GM19240 (cell line): ENCODE measurements at regions not wholly inside any gene's neighbourhood (a gene's known extent, or its start where the extent isn't known, plus 50 kb on each side); places are given as distances from the start of the nearest gene placed in this dataset.
"Not testable (repeated sequence)": the region's sequence is repeated elsewhere in the genome, so short reads cannot be mapped to it uniquely, and the experiment has no call there.

Experiments used
- DNase-seq: peaks from one replicate; pipeline ENCODE4 v3.0.0; 2011; ENCODE audit warnings: low spot score; ENCODE audit not compliant: insufficient read length

GRCh38 chr14:51342226-51342625, 102.2 kb downstream of the TMX1 start:
- no peak for DNase-seq

DNA sequence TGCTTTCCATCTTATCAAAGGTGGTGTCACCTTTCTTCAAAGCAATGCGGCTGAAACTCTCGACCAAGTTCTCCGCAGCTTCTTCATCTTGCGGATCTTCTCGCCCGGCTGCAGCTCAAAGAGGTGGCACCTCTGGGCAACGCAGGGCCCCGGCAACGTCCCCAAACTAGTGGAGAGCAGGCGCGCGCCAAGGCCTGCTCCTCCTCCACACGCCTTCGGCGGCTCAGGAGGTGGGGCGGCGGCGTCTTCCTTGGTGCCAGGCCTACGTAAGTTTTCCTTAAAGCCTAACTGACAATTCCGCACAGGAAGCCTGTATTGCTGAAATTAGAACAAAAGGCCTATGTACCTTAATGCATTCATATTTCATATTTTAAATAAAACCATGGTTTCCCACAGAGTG, 112.0 kb downstream of the TMX1 start:
- DNase-seq = no peak

DNA sequence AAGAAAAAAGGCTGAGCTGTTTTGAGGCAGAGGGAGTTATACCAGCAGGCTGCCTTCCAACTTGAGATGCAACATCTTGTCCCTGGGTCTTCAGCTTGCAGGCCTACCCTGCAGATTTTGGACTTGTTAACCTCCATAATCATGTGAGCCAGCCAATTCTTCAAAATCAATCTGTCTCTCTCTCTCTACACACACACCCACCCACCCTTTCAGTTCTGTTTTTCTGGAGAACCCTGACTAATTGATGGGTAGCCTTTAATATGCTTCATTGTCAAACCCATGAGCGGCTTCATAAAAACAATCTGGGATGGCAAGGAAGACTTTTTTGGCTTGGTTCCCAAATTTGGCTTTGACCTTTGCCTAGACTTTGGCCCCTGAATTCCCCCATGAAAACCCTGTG, 113.9 kb downstream of the TMX1 start:
- no peak for DNase-seq

DNA sequence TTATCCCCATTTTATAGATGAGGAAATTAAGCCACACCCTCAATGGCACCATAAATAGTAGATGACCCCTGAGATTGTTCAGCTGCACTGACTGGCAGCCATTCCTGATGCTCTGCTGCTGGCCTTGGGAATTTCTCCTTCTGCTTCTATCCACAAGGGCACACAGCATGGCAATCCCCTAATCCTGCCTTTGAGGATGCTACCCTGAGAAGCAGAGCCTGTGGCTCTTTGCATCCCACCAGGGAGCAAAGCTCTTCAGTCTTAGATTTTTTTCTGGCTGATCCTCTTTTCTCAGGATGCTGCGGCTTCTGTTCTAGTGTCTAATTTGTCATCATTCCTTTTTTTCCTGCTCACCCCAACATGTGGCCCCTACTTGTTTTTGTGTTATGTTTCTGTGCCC, 114.8 kb downstream of the TMX1 start:
- DNase-seq = no peak

DNA sequence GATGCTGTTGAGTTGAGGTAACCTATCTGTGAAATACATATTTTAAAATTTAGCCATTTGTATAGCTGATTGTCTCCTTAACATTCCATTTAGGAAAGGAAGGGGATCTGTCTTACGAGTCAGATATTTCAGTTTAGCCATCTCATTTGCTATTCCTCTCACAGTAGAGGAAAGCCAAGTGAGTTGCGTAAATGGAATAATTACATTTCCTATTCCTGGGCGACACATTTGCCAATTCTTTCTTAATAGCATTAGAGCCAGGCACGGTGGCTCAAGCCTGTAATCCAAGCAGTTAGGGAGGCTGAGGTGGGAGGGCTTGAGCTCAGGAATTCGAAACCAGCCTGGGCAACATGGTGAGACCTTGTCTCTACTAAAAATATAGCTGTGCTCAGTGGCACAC, 116.3 kb downstream of the TMX1 start:
- DNase-seq = no peak

GRCh38 chr14:51357250-51357649, 117.2 kb downstream of the TMX1 start:
- no peak for DNase-seq

GRCh38 chr14:51360592-51360991, 120.5 kb downstream of the TMX1 start:
- no peak for DNase-seq

DNA sequence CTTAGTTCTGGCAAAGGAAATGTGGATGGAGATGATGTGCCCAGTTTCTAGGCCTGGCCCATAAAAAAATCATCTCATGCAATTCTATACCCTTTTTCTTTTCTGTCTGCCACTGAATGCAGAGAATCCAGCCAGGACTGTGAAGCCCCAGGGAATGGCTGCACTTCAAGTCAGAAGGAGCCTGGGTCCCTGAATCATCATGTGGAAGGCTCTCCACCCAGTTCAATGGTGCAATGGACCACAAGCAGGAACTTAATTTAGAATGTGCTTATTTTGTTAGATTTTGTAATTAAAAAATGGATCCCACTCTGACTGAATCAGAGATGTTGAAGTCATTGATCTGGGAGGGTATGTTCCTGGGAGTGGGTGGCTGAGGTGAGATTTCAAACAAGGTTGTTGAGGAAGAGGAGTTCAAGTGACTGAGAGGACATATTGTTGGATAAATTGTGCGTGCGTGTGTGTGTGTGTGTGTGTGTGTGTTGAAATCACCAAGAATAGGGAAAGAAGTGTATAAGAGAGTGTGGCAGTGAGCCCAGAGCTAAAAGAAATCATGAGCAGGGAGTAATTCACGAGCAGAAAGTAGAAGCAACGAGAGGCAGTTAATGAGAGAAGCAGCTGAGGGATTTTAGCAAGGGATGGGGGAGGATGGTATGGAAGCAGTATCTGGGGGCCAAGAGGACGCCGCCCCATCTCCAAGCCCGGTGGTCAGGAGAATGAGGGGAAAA, 125.4 kb downstream of the TMX1 start:
- DNase-seq = no peak

DNA sequence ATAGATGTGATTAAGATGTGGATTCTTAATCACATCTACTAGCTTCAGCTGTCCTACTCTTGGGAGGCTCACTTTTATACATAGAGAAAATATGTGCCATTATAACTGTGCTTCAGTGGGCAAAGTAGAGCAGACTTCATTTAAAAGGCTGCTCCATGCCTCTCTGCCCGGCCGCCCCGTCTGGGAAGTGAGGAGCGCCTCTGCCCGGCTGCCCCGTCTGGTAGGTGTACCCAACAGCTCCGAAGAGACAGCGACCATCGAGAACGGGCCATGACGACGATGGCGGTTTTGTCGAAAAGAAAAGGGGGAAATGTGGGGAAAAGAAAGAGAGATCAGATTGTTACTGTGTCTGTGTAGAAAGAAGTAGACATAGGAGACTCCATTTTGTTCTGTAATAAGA, 126.4 kb downstream of the TMX1 start:
- DNase-seq = not testable (repeated sequence)

DNA sequence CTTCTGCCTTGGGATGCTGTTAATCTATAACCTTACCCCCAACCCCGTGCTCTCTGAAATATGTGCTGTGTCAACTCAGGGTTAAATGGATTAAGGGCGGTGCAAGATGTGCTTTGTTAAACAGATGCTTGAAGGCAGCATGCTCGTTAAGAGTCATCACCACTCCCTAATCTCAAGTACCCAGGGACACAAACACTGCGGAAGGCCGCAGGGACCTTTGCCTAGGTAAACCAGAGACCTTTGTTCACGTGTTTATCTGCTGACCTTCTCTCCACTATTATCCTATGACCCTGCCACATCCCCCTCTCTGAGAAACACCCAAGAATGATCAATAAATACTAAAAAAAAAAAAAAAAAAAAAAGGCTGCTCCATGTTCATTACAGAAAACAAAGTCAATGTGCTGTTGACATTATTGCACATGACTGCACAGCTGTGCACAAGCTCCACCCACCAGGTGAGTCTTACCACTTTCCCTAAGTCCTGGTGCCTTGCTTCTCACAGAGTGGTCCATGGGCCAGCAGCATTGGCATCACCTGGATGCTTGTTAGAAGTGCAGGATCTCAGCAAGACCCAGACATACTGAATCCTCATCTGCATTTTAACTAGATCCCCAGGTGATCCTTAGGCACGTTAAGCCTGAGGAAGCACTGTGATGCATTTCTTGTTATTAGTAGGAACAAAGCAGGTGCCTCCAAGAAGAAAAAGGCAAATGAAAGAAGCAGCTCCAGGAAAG, 127.0 kb downstream of the TMX1 start:
- DNase-seq = not testable (repeated sequence)

- no peak for DNase-seq
These were observed 127.5 kb downstream of the TMX1 start for GRCh38 chr14:51367600-51367931.

DNA sequence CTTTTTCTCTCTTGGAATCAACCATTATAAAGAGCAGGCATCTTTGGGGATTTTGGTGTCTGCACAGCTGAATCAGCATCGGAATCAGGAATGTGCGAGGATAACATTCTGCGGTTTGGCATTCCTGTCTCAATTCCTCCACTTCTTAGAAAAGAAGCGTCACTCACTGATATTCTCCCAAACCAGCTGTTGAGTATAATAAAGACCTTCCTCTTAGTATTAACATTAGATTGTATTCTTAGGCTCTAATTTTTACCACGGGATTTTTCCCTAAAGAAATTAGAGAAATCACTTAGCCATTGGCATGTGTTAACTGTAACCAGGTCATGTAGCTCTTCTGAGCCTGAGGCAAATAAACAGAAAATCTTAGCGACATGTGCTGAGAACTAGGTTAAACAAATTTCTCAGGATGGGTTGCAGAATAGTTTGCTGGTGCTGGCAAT, 128.7 kb downstream of the TMX1 start:
- DNase-seq = no peak

DNA sequence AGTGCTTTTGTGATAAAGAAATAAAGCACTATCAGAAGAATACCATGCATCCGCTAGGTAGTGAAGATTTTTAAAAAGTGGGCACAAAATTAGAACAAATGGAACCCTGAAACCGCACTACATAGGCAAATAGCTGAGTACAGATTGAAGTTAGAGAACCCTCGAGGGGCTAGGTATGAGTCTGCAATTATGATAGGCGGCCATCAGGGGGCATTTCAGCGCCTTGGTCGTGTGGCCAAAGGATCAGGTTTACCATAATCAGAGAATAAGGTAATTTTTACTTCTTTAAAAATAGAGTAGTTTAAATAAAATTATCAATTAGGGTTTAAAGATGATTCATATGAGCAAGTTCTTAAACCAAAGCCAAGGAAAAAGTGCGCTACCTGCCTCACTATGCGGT, 129.8 kb downstream of the TMX1 start:
- DNase-seq = peak; percentile 7

DNA sequence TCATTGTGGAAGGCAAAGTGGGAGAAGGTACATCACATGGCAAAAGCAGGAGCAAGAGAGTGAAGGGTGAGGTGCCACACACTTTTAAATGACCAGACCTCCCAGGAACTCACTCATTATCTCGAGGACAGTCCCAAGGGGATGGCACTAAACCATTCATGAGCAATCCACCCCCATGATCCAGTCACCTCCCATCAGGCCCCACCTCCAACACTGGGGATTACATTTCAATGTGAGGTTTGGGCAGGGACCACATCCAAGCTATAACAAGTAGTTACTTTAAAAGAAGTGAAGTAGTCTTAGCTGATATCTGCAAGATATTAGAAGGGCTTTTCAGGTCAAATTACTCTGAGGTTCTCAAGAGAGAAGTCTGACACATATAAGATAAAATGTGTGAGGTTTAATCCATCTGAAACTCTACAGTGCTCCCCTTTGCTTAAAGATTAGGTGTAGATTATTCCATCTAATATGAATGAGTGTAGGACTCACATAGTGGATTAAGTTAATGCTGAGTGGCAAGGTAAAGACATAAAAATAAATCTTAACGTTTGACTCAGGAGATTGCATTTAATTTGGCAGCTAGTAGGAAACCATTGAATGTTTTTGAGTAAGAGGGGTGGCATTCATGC, 130.8 kb downstream of the TMX1 start:
- no peak for DNase-seq

GRCh38 chr14:51377186-51377585, 137.1 kb downstream of the TMX1 start:
- DNase-seq = not testable (repeated sequence)

GRCh38 chr14:51382506-51382905, 142.5 kb downstream of the TMX1 start:
- DNase-seq = no peak

- DNase-seq = no peak
These were observed 146.4 kb downstream of the TMX1 start for GRCh38 chr14:51386411-51386810.

- DNase-seq = no peak
These were observed 147.1 kb downstream of the TMX1 start for GRCh38 chr14:51386983-51387735.

DNA sequence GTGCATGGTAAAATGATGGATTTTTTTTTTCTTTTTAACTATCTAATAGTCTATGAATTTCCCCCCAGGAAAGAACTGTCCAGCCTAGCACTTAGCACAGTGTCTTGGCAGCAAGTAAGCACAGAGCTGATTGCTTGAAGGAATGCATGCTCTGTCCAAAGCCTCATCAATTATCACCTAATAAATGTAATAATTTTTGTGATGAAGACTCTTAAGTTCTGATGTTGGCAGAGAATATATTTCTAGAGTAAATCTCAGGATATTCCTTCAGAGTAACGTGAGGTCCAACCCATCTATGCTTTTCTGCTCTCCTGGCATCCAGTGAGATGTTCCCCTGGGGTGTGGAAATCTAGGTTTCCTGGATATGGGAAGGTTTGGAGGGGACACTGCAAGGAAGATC, 152.4 kb downstream of the TMX1 start:
- no peak for DNase-seq

GRCh38 chr14:51394384-51394783, 154.3 kb downstream of the TMX1 start:
- no peak for DNase-seq

GRCh38 chr14:51394804-51395203, 154.8 kb downstream of the TMX1 start:
- DNase-seq = no peak

- no peak for DNase-seq
These were observed 155.4 kb downstream of the TMX1 start for GRCh38 chr14:51395361-51395849.
